SK-N-SH treated with all-trans-retinoic acid at 6 μM for 48 hours (cell line): ENCODE measurements at regions not wholly inside any gene's neighbourhood (a gene's known extent, or its start where the extent isn't known, plus 50 kb on each side); places are given as distances from the start of the nearest gene placed in this dataset.
"Not testable (repeated sequence)": the region's sequence is repeated elsewhere in the genome, so short reads cannot be mapped to it uniquely, and the experiment has no call there.

Experiments used
- BACH2 ChIP-seq: fragments of 250-450 bp; sonication (Bioruptor Pico); IDR thresholded peaks from 2 replicates; pipeline ENCODE4 v1.9.0; 2021; ENCODE audit warnings: mild to moderate bottlenecking, borderline replicate concordance
- CREB5 ChIP-seq: fragments of 250-450 bp; sonication (Bioruptor Pico); IDR thresholded peaks from 2 replicates; pipeline ENCODE4 v1.5.1; 2020; ENCODE audit warnings: low read depth, mild to moderate bottlenecking, moderate library complexity
- PATZ1 ChIP-seq: fragments of 250-450 bp; sonication (Bioruptor Pico); IDR thresholded peaks from 2 replicates; pipeline ENCODE4 v1.8.0; 2020; ENCODE audit warnings: mild to moderate bottlenecking, moderate library complexity, borderline replicate concordance
- RARB ChIP-seq: fragments of 250-450 bp; sonication (Bioruptor Pico); IDR thresholded peaks from 2 replicates; pipeline ENCODE4 v1.8.0; 2021; ENCODE audit warnings: mild to moderate bottlenecking, moderate library complexity
- TCF4 ChIP-seq: fragments of 250-450 bp; sonication (Bioruptor Pico); IDR thresholded peaks from 2 replicates; pipeline ENCODE4 v1.8.0; 2021; ENCODE audit warnings: mild to moderate bottlenecking, moderate library complexity, borderline replicate concordance
- TSHZ2 ChIP-seq: fragments of 250-450 bp; sonication (Bioruptor Pico); IDR thresholded peaks from 2 replicates; pipeline ENCODE4 v1.5.0; 2020; ENCODE audit warnings: mild to moderate bottlenecking, moderate library complexity
- ZFP3 ChIP-seq: fragments of 250-450 bp; sonication (Bioruptor Pico); IDR thresholded peaks from 2 replicates; pipeline ENCODE4 v1.5.0; 2020; ENCODE audit warnings: mild to moderate bottlenecking, moderate library complexity
- ZNF8 ChIP-seq: fragments of 450-650 bp; formaldehyde crosslinking; IDR thresholded peaks from 2 replicates; pipeline ENCODE4 v1.5.0; 2020; ENCODE audit warnings: mild to moderate bottlenecking, moderate library complexity

- not testable (repeated sequence) for TF ChIP-seq RARB (CRISPR knock-in tag); ZFP3; CREB5 (CRISPR knock-in tag); TCF4 (CRISPR knock-in tag); PATZ1 (CRISPR knock-in tag); ZNF8; BACH2 (CRISPR knock-in tag); TSHZ2 (CRISPR knock-in tag)
Measured at GRCh38 chr9:107763469-107763868, 273.9 kb upstream of the KLF4 start.
